DOHH2 (cell line): ENCODE measurements at regions not wholly inside any gene's neighbourhood (a gene's known extent, or its start where the extent isn't known, plus 50 kb on each side); places are given as distances from the start of the nearest gene placed in this dataset.

ENCODE experiments used
- H3F3A ChIP-seq: fragments of 200-600 bp; sonication (generic), shearing (Covaris generic); 2 replicates; pipeline ENCODE4 v1.6.0; 2016; ENCODE audit warnings: antibody characterized with exemption, mild to moderate bottlenecking; ENCODE audit not compliant: control insufficient read depth, insufficient read depth
- H3K27ac ChIP-seq: fragments of 200-600 bp; sonication (generic); 2 replicates; pipeline ENCODE4 v1.5.1; 2014; ENCODE audit warnings: low read depth, mild to moderate bottlenecking, low read length, moderate library complexity
- H3K27me3 ChIP-seq: fragments of 200-600 bp; sonication (generic); 2 replicates; pipeline ENCODE4 v1.6.1; 2014; ENCODE audit warnings: mild to moderate bottlenecking, low read length, mixed read lengths; ENCODE audit not compliant: control insufficient read depth
- H3K36me3 ChIP-seq: fragments of 200-600 bp; sonication (generic); 2 replicates; pipeline ENCODE4 v1.6.1; 2014; ENCODE audit warnings: mild to moderate bottlenecking, low read length, moderate library complexity, mixed read lengths; ENCODE audit not compliant: control insufficient read depth
- H3K4me1 ChIP-seq: fragments of 200-600 bp; sonication (generic); 2 replicates; pipeline ENCODE4 v1.6.1; 2014; ENCODE audit warnings: mild to moderate bottlenecking, low read length, mixed read lengths; ENCODE audit not compliant: control insufficient read depth
- H3K4me2 ChIP-seq: fragments of 200-600 bp; sonication (generic); 2 replicates; pipeline ENCODE4 v1.6.0; 2014; ENCODE audit warnings: mild to moderate bottlenecking, low read length, moderate library complexity
- H3K4me3 ChIP-seq: fragments of 200-600 bp; sonication (generic); 2 replicates; pipeline ENCODE4 v1.5.1; 2014; ENCODE audit warnings: mild to moderate bottlenecking, low read length, mixed read lengths
- H3K79me2 ChIP-seq: fragments of 200-600 bp; sonication (generic); 2 replicates; pipeline ENCODE4 v1.6.1; 2014; ENCODE audit warnings: mild to moderate bottlenecking, low read length, mixed read lengths; ENCODE audit not compliant: control insufficient read depth
- H3K9me2 ChIP-seq: fragments of 200-600 bp; sonication (generic); replicated peaks from 2 replicates; pipeline ENCODE4 v1.6.1; 2014; ENCODE audit warnings: mild to moderate bottlenecking, low read length, mixed read lengths; ENCODE audit not compliant: control insufficient read depth
- H3K9me3 ChIP-seq: fragments of 200-600 bp; sonication (generic); 2 replicates; pipeline ENCODE4 v1.6.1; 2014; ENCODE audit warnings: antibody characterized with exemption, low read length, mixed read lengths; ENCODE audit not compliant: control insufficient read depth, insufficient read depth
- H4K20me1 ChIP-seq: fragments of 200-600 bp; sonication (generic); 2 replicates; pipeline ENCODE4 v1.6.0; 2014; ENCODE audit warnings: low read depth, mild to moderate bottlenecking, antibody characterized with exemption, low read length, moderate library complexity; ENCODE audit not compliant: control insufficient read depth, insufficient read depth
- CTCF ChIP-seq: fragments of 200-600 bp; sonication (generic); IDR thresholded peaks from one replicate; pipeline ENCODE4 v1.5.1; 2014; ENCODE audit warnings: antibody characterized with exemption, mild to moderate bottlenecking, low read depth, low read length; ENCODE audit not compliant: poor library complexity, severe bottlenecking
- EZH2phosphoT487 ChIP-seq: fragments of 200-600 bp; sonication (generic); IDR thresholded peaks from 2 replicates; pipeline ENCODE4 v1.6.1; 2017; ENCODE audit warnings: borderline replicate concordance, mild to moderate bottlenecking, antibody characterized with exemption, low read length, moderate library complexity, mixed read lengths

- Histone ChIP-seq H3F3A (no peaks in the 10 kb centered on the region), H3K9me3 (no peaks in the 10 kb centered on the region), H3K79me2 (no peaks in the 10 kb centered on the region), H3K4me2 (no peak overlapping the region), H3K27me3 (no peaks in the 10 kb centered on the region), H3K4me1 (no peaks in the 10 kb centered on the region), H4K20me1 (no peaks in the 10 kb centered on the region), H3K4me3 (no peak overlapping the region), H3K36me3 (no peaks in the 10 kb centered on the region), H3K27ac (no peak overlapping the region), H3K9me2 (no peaks in the 10 kb centered on the region)
- TF ChIP-seq CTCF (no peak), EZH2phosphoT487 (no peak)
These were observed 1063.4 kb upstream of the GHITM start for GRCh38 chr10:83075815-83076355.

- no peaks in the 10 kb centered on the region for H3K36me3 ChIP-seq
- H3K27ac ChIP-seq, result no peak overlapping the region
- no peaks in the 10 kb centered on the region for H4K20me1 ChIP-seq
- no peaks in the 10 kb centered on the region for H3K79me2 ChIP-seq
- no peaks in the 10 kb centered on the region for H3K4me1 ChIP-seq
- TF ChIP-seq CTCF, result no peak
- TF ChIP-seq EZH2phosphoT487, result no peak
- no peaks in the 10 kb centered on the region for H3K9me3 ChIP-seq
- no peaks in the 10 kb centered on the region for H3K9me2 ChIP-seq
- H3K27me3 ChIP-seq, result no peaks in the 10 kb centered on the region
- no peak overlapping the region for H3K4me3 ChIP-seq
- H3K4me2 ChIP-seq, result no peak overlapping the region
- no peaks in the 10 kb centered on the region for H3F3A ChIP-seq
These were observed 1062.9 kb upstream of the GHITM start for GRCh38 chr10:83076443-83076842.

- Histone ChIP-seq H3F3A (no peaks in the 10 kb centered on the region), H3K36me3 (no peaks in the 10 kb centered on the region), H3K4me2 (no peak overlapping the region)
These were observed 1061.1 kb upstream of the GHITM start for GRCh38 chr10:83078160-83078559.

More at GRCh38 chr10:83078160-83078559, 1061.1 kb upstream of the GHITM start:
- no peaks in the 10 kb centered on the region for H3K79me2 ChIP-seq
- no peaks in the 10 kb centered on the region for H3K9me2 ChIP-seq
- H3K9me3 ChIP-seq, result no peaks in the 10 kb centered on the region
- no peaks in the 10 kb centered on the region for H3K27me3 ChIP-seq
- H4K20me1 ChIP-seq, result no peaks in the 10 kb centered on the region
- no peak overlapping the region for H3K4me3 ChIP-seq
- H3K27ac ChIP-seq, result no peak overlapping the region
- H3K4me1 ChIP-seq, result no peaks in the 10 kb centered on the region
- no peak for TF ChIP-seq CTCF
- no peak for TF ChIP-seq EZH2phosphoT487
